Liver (tissue), 8 donors: ENCODE measurements at regions not wholly inside any gene's neighbourhood (a gene's known extent, or its start where the extent isn't known, plus 50 kb on each side); places are given as distances from the start of the nearest gene placed in this dataset.

Experiments
- DNase-seq: peaks from one replicate; pipeline ENCODE4 v3.0.0-alpha.2; 2017; ENCODE audit warnings: low spot score
- H3K27ac ChIP-seq, 2 donors: one replicate each; pipeline ENCODE4 v1.7.0; 2013; ENCODE audit warnings: inconsistent platforms in 2 of 2, low read length in 2 of 2, control low read depth in 1 of 2, low read depth in 1 of 2, mild to moderate bottlenecking in 1 of 2
- H3K27me3 ChIP-seq, 4 donors: one replicate each; pipeline versions ENCODE4 v1.6.1 to v1.7.0; 2013; ENCODE audit warnings: low read length in 3 of 4, inconsistent platforms in 1 of 4, mild to moderate bottlenecking in 1 of 4, moderate library complexity in 1 of 4; ENCODE audit not compliant: control insufficient read depth in 4 of 4, insufficient read depth in 4 of 4
- H3K36me3 ChIP-seq, 4 donors: one replicate each; pipeline versions ENCODE4 v1.6.1 to v1.7.0; 2013; ENCODE audit warnings: low read length in 3 of 4, mild to moderate bottlenecking in 3 of 4, low read depth in 1 of 4, moderate library complexity in 1 of 4; ENCODE audit not compliant: control insufficient read depth in 4 of 4, insufficient read depth in 3 of 4
- H3K4me1 ChIP-seq, 4 donors: one replicate each; pipeline versions ENCODE4 v1.6.1 to v1.7.0; 2013; ENCODE audit warnings: low read length in 3 of 4, mild to moderate bottlenecking in 3 of 4, moderate library complexity in 1 of 4; ENCODE audit not compliant: control insufficient read depth in 4 of 4, insufficient read depth in 4 of 4
- H3K4me3 ChIP-seq, 3 donors: one replicate each; pipeline versions ENCODE4 v1.6.1 to v1.7.0; 2013; ENCODE audit warnings: low read length in 3 of 3, control low read depth in 1 of 3, low read depth in 1 of 3, mild to moderate bottlenecking in 1 of 3
- H3K9ac ChIP-seq, 2 donors: one replicate each; pipeline ENCODE4 v1.7.0; 2013; ENCODE audit warnings: low read length in 2 of 2, mild to moderate bottlenecking in 2 of 2, moderate library complexity in 2 of 2, control low read depth in 1 of 2, low read depth in 1 of 2
- H3K9me3 ChIP-seq, 4 donors: one replicate each; pipeline versions ENCODE4 v1.6.1 to v1.7.0; 2013; ENCODE audit warnings: low read length in 3 of 4; ENCODE audit not compliant: control insufficient read depth in 4 of 4
- CTCF ChIP-seq: fragments of 150-350 bp; IDR thresholded peaks from 2 replicates; pipeline ENCODE4 v1.5.1; 2017; ENCODE audit warnings: improper control_type of control experiment, low read depth, low read length; ENCODE audit not compliant: missing input control
- EGR1 ChIP-seq, 2 donors: IDR thresholded peaks; 2 replicates each; pipeline ENCODE4 v1.6.1; 2016 to 2018; ENCODE audit warnings: antibody characterized with exemption in 2 of 2, low read depth in 2 of 2
- FOXA2 ChIP-seq: IDR thresholded peaks from 2 replicates; pipeline ENCODE4 v1.6.1; 2016; ENCODE audit warnings: antibody characterized with exemption
- GABPA ChIP-seq, 2 donors: IDR thresholded peaks in 1 of 2; conservative IDR thresholded peaks in 1 of 2; 2 replicates each; pipeline ENCODE4 v1.6.1; 2016; ENCODE audit warnings: antibody characterized with exemption in 2 of 2, mild to moderate bottlenecking in 1 of 2, moderate library complexity in 1 of 2
- HNF4G ChIP-seq: IDR thresholded peaks from 2 replicates; pipeline ENCODE4 v1.6.1; 2016; ENCODE audit warnings: antibody characterized with exemption
- JUND ChIP-seq, 2 donors: IDR thresholded peaks; 2 replicates each; pipeline ENCODE4 v1.6.1; 2016; ENCODE audit warnings: antibody characterized with exemption in 2 of 2
- MAX ChIP-seq: IDR thresholded peaks from 2 replicates; pipeline ENCODE4 v1.6.1; 2016; ENCODE audit warnings: antibody characterized with exemption
- NR2F2 ChIP-seq: IDR thresholded peaks from 2 replicates; pipeline ENCODE4 v1.6.1; 2016; ENCODE audit warnings: antibody characterized with exemption
- RAD21 ChIP-seq, 2 donors: IDR thresholded peaks; 2 replicates each; pipeline ENCODE4 v1.6.1; 2016; ENCODE audit warnings: antibody characterized with exemption in 2 of 2, mild to moderate bottlenecking in 2 of 2
- RXRA ChIP-seq, 2 donors: IDR thresholded peaks; 2 replicates each; pipeline ENCODE4 v1.6.1; 2017 to 2018; ENCODE audit warnings: antibody characterized with exemption in 2 of 2, mild to moderate bottlenecking in 1 of 2
- SP1 ChIP-seq: IDR thresholded peaks from 2 replicates; pipeline ENCODE4 v1.6.1; 2018; ENCODE audit warnings: antibody characterized with exemption, mild to moderate bottlenecking
- TAF1 ChIP-seq: conservative IDR thresholded peaks from 2 replicates; pipeline ENCODE4 v1.6.1; 2016; ENCODE audit warnings: antibody characterized with exemption, mild to moderate bottlenecking
- YY1 ChIP-seq: IDR thresholded peaks from 2 replicates; pipeline ENCODE4 v1.6.1; 2016; ENCODE audit warnings: antibody characterized with exemption, mild to moderate bottlenecking
- ZBTB33 ChIP-seq: IDR thresholded peaks from 2 replicates; pipeline ENCODE4 v1.6.1; 2016; ENCODE audit warnings: antibody characterized with exemption
- WGBS: extraction: QIAGEN DNeasy Blood & Tissue Kit; methylation state at CpG from one replicate; pipeline ENCODE4 v1.1.7; 2013; 5-methylcytosine and 5-hydroxymethylcytosine counted together
- donor health status: healthy.
- donor health status: healthy.
- donor health status: healthy.
- donor health status: healthy.
- donor health status: healthy.

- TF ChIP-seq MAX (no peak), HNF4G (no peak), GABPA (IDR thresholded peaks at IDR 0.05 in 1 of 2, conservative IDR thresholded peaks at IDR 0.05 in 1 of 2) (no peak), CTCF (no peak)
These were observed 867.6 kb downstream of the TBC1D22A start (continued) for GRCh38 chr22:47629791-47630655.

GRCh38 chr22:47629273-47629711 lies 866.8 kb downstream of the TBC1D22A start:
- H3K4me3 ChIP-seq: no peak overlapping the region
- no peak overlapping the region for H3K27ac ChIP-seq
- H3K36me3 ChIP-seq: no peaks in the 10 kb centered on the region
- H3K9me3 ChIP-seq: no peaks in the 10 kb centered on the region
- peak; percentile 22 for DNase-seq
- TF ChIP-seq TAF1: no peak
- TF ChIP-seq FOXA2: no peak
- TF ChIP-seq JUND (IDR thresholded peaks at IDR 0.05): no peak
- no peak for TF ChIP-seq NR2F2
- no peak for TF ChIP-seq MAX
- no peak for TF ChIP-seq SP1
- TF ChIP-seq YY1: no peak
- H3K27me3 ChIP-seq: peaks cover 0 to 5% (median 0%) of the 10 kb centered on the region in 4 donors
- no peaks in the 10 kb centered on the region for H3K4me1 ChIP-seq
- no peak overlapping the region for H3K9ac ChIP-seq
- WGBS: 76% methylated on average over 18 of the region's 18 CpGs

- Histone ChIP-seq H3K9me3 (no peaks in the 10 kb centered on the region), H3K4me3 (no peak overlapping the region), H3K36me3 (no peaks in the 10 kb centered on the region), H3K4me1 (no peaks in the 10 kb centered on the region), H3K9ac (no peak overlapping the region), H3K27me3 (peaks cover 0 to 5% (median 0%) of the 10 kb centered on the region in 4 donors), H3K27ac (no peak overlapping the region)
- peak; percentile 14 for DNase-seq
- 94% methylated on average over 17 of the region's 17 CpGs for WGBS
- no peak for TF ChIP-seq JUND (IDR thresholded peaks at IDR 0.05)
These were observed 866.2 kb downstream of the TBC1D22A start for GRCh38 chr22:47628477-47629272.

GRCh38 chr22:47627556-47628253 lies 865.3 kb downstream of the TBC1D22A start:
- H3K9me3 ChIP-seq: no peaks in the 10 kb centered on the region
- no peak for TF ChIP-seq FOXA2
- TF ChIP-seq JUND (IDR thresholded peaks at IDR 0.05): no peak
- no peak for TF ChIP-seq SP1
- TF ChIP-seq MAX: no peak
- no peak for TF ChIP-seq EGR1 (IDR thresholded peaks at IDR 0.05; ENCODE audit: low read depth in 2 of 2)
- TF ChIP-seq GABPA (IDR thresholded peaks at IDR 0.05 in 1 of 2, conservative IDR thresholded peaks at IDR 0.05 in 1 of 2): no peak
- TF ChIP-seq NR2F2: no peak
- TF ChIP-seq RAD21 (IDR thresholded peaks at IDR 0.05): no peak
- no peak for TF ChIP-seq ZBTB33
- no peak for TF ChIP-seq RXRA (IDR thresholded peaks at IDR 0.05)
- H3K4me1 ChIP-seq: no peaks in the 10 kb centered on the region
- no peaks in the 10 kb centered on the region for H3K36me3 ChIP-seq
- DNase-seq: peak; percentile 9
- peaks cover 0 to 5% (median 0%) of the 10 kb centered on the region in 4 donors for H3K27me3 ChIP-seq
- WGBS: 72% methylated on average over 17 of the region's 17 CpGs
- no peak overlapping the region for H3K9ac ChIP-seq
- H3K27ac ChIP-seq: no peak overlapping the region
- H3K4me3 ChIP-seq: no peak overlapping the region
